SK-N-SH treated with all-trans-retinoic acid at 6 μM for 48 hours (cell line): ENCODE measurements at regions not wholly inside any gene's neighbourhood (a gene's known extent, or its start where the extent isn't known, plus 50 kb on each side); places are given as distances from the start of the nearest gene placed in this dataset.

Experiments
- ATAC-seq: fragments of 200-7000 bp; cut with Tn5 transposase; 3 replicates; pipeline ENCODE4 v1.9.1; 2020; ENCODE audit warnings: mild to moderate bottlenecking, moderate library complexity
- ARNTL ChIP-seq: fragments of 450-650 bp; formaldehyde crosslinking; IDR thresholded peaks from 2 replicates; pipeline ENCODE4 v1.5.0; 2020; ENCODE audit warnings: low read depth, mild to moderate bottlenecking, moderate library complexity, borderline replicate concordance
- BACH2 ChIP-seq: fragments of 250-450 bp; sonication (Bioruptor Pico); IDR thresholded peaks from 2 replicates; pipeline ENCODE4 v1.9.0; 2021; ENCODE audit warnings: mild to moderate bottlenecking, borderline replicate concordance
- CSDC2 ChIP-seq: fragments of 250-450 bp; sonication (Bioruptor Pico); IDR thresholded peaks from 2 replicates; pipeline ENCODE4 v1.5.0; 2020; ENCODE audit warnings: mild to moderate bottlenecking, moderate library complexity
- ESRRG ChIP-seq: fragments of 250-450 bp; sonication (Bioruptor Pico); IDR thresholded peaks from 2 replicates; pipeline ENCODE4 v1.6.1; 2021; ENCODE audit warnings: mild to moderate bottlenecking
- GLIS3 ChIP-seq: fragments of 250-450 bp; sonication (Bioruptor Pico); IDR thresholded peaks from 2 replicates; pipeline ENCODE4 v1.5.0; 2020; ENCODE audit warnings: mild to moderate bottlenecking, moderate library complexity
- ISL1 ChIP-seq: fragments of 250-450 bp; sonication (Bioruptor Pico); IDR thresholded peaks from 2 replicates; pipeline ENCODE4 v2.1.2; 2022; ENCODE audit warnings: mild to moderate bottlenecking, moderate library complexity
- OSR1 ChIP-seq: fragments of 250-450 bp; sonication (Bioruptor Pico); IDR thresholded peaks from 2 replicates; pipeline ENCODE4 v1.8.0; 2022; ENCODE audit warnings: moderate library complexity, mild to moderate bottlenecking, inconsistent platforms
- PATZ1 ChIP-seq: fragments of 250-450 bp; sonication (Bioruptor Pico); IDR thresholded peaks from 2 replicates; pipeline ENCODE4 v1.8.0; 2020; ENCODE audit warnings: mild to moderate bottlenecking, moderate library complexity, borderline replicate concordance
- PPARA ChIP-seq: fragments of 250-450 bp; sonication (Bioruptor Pico); IDR thresholded peaks from 2 replicates; pipeline ENCODE4 v1.5.0; 2020; ENCODE audit warnings: mild to moderate bottlenecking, borderline replicate concordance
- RARB ChIP-seq: fragments of 250-450 bp; sonication (Bioruptor Pico); IDR thresholded peaks from 2 replicates; pipeline ENCODE4 v1.8.0; 2021; ENCODE audit warnings: mild to moderate bottlenecking, moderate library complexity
- TCF4 ChIP-seq: fragments of 250-450 bp; sonication (Bioruptor Pico); IDR thresholded peaks from 2 replicates; pipeline ENCODE4 v1.8.0; 2021; ENCODE audit warnings: mild to moderate bottlenecking, moderate library complexity, borderline replicate concordance
- TOX ChIP-seq: fragments of 250-450 bp; sonication (Bioruptor Pico); IDR thresholded peaks from 2 replicates; pipeline ENCODE4 v1.8.0; 2021; ENCODE audit warnings: mild to moderate bottlenecking, moderate library complexity, borderline replicate concordance
- ZC3H10 ChIP-seq: fragments of 250-450 bp; sonication (Bioruptor Pico); IDR thresholded peaks from 2 replicates; pipeline ENCODE4 v1.5.1; 2021; ENCODE audit warnings: mild to moderate bottlenecking, moderate library complexity
- ZFP3 ChIP-seq: fragments of 250-450 bp; sonication (Bioruptor Pico); IDR thresholded peaks from 2 replicates; pipeline ENCODE4 v1.5.0; 2020; ENCODE audit warnings: mild to moderate bottlenecking, moderate library complexity
- ZFP30 ChIP-seq: fragments of 450-650 bp; formaldehyde crosslinking; IDR thresholded peaks from 2 replicates; pipeline ENCODE4 v1.5.0; 2022; ENCODE audit warnings: mild to moderate bottlenecking, moderate library complexity
- ZNF565 ChIP-seq: fragments of 450-650 bp; formaldehyde crosslinking; conservative IDR thresholded peaks from 2 replicates; pipeline ENCODE4 v1.5.0; 2020; ENCODE audit warnings: low read depth, mild to moderate bottlenecking, moderate library complexity
- ZNF70 ChIP-seq: fragments of 450-650 bp; formaldehyde crosslinking; IDR thresholded peaks from 2 replicates; pipeline ENCODE4 v1.5.0; 2020; ENCODE audit warnings: mild to moderate bottlenecking, moderate library complexity
- ZNF8 ChIP-seq: fragments of 450-650 bp; formaldehyde crosslinking; IDR thresholded peaks from 2 replicates; pipeline ENCODE4 v1.5.0; 2020; ENCODE audit warnings: mild to moderate bottlenecking, moderate library complexity
- TF ChIP-seq, protein P1 (sequence below): fragments of 250-450 bp; sonication (Bioruptor Pico); IDR thresholded peaks from 2 replicates; pipeline ENCODE4 v1.5.0; 2020; ENCODE audit warnings: mild to moderate bottlenecking, moderate library complexity
- TF ChIP-seq, protein P2 (sequence below): fragments of 250-450 bp; sonication (Bioruptor Pico); IDR thresholded peaks from 2 replicates; pipeline ENCODE4 v1.5.1; 2021; ENCODE audit warnings: mild to moderate bottlenecking, moderate library complexity
- TF ChIP-seq, protein P3 (sequence below): fragments of 250-450 bp; sonication (Bioruptor Pico); IDR thresholded peaks from 2 replicates; pipeline ENCODE4 v1.5.1; 2020; ENCODE audit warnings: low read depth, mild to moderate bottlenecking, moderate library complexity
- TF ChIP-seq, protein P4 (sequence below): fragments of 250-450 bp; sonication (Bioruptor Pico); IDR thresholded peaks from 2 replicates; pipeline ENCODE4 v1.8.0; 2021; ENCODE audit warnings: low read depth, mild to moderate bottlenecking, moderate library complexity, borderline replicate concordance

GRCh38 chr6:67748521-67748920, 886.6 kb upstream of the ADGRB3 start:
- no peak for ATAC-seq
- TF ChIP-seq BACH2 (CRISPR knock-in tag) (no peak), ZNF8 (CRISPR knock-in tag) (no peak), PPARA (no peak), ISL1 (CRISPR knock-in tag) (no peak), GLIS3 (no peak), ZFP30 (no peak), ARNTL (CRISPR knock-in tag) (no peak), TCF4 (CRISPR knock-in tag) (no peak), OSR1 (CRISPR knock-in tag) (no peak), ZFP3 (CRISPR knock-in tag) (no peak), PATZ1 (no peak), TOX (CRISPR knock-in tag) (no peak), RARB (CRISPR knock-in tag) (no peak)
- TF ChIP-seq, protein P1, sequence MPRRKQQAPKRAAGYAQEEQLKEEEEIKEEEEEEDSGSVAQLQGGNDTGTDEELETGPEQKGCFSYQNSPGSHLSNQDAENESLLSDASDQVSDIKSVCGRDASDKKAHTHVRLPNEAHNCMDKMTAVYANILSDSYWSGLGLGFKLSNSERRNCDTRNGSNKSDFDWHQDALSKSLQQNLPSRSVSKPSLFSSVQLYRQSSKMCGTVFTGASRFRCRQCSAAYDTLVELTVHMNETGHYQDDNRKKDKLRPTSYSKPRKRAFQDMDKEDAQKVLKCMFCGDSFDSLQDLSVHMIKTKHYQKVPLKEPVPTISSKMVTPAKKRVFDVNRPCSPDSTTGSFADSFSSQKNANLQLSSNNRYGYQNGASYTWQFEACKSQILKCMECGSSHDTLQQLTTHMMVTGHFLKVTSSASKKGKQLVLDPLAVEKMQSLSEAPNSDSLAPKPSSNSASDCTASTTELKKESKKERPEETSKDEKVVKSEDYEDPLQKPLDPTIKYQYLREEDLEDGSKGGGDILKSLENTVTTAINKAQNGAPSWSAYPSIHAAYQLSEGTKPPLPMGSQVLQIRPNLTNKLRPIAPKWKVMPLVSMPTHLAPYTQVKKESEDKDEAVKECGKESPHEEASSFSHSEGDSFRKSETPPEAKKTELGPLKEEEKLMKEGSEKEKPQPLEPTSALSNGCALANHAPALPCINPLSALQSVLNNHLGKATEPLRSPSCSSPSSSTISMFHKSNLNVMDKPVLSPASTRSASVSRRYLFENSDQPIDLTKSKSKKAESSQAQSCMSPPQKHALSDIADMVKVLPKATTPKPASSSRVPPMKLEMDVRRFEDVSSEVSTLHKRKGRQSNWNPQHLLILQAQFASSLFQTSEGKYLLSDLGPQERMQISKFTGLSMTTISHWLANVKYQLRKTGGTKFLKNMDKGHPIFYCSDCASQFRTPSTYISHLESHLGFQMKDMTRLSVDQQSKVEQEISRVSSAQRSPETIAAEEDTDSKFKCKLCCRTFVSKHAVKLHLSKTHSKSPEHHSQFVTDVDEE = no peak
- TF ChIP-seq, protein P2, sequence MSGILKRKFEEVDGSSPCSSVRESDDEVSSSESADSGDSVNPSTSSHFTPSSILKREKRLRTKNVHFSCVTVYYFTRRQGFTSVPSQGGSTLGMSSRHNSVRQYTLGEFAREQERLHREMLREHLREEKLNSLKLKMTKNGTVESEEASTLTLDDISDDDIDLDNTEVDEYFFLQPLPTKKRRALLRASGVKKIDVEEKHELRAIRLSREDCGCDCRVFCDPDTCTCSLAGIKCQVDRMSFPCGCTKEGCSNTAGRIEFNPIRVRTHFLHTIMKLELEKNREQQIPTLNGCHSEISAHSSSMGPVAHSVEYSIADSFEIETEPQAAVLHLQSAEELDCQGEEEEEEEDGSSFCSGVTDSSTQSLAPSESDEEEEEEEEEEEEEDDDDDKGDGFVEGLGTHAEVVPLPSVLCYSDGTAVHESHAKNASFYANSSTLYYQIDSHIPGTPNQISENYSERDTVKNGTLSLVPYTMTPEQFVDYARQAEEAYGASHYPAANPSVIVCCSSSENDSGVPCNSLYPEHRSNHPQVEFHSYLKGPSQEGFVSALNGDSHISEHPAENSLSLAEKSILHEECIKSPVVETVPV (CRISPR knock-in tag) = no peak

DNA sequence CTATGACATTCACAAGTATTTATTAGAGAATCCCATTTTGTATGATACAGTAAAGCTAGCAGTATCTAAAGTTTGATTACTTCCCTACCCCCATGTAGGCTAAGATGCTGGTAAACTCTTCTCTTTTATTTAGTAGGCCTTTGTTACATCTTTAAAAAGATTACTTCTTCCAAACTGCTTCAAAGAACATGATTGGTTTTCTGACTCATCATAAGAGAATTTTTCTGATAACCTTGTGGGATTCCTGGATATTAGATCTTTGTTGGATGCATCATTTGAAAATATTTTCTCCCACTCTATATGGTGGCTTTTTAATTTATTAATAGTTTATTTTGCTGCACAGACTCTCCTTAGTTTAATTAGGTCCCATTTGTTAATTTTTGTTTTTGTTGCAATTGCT, 898.3 kb upstream of the ADGRB3 start:
- ATAC-seq = no peak
- TF ChIP-seq ZNF70 (no peak), ZNF565 (CRISPR knock-in tag) (no peak), OSR1 (CRISPR knock-in tag) (no peak), CSDC2 (CRISPR knock-in tag) (no peak), BACH2 (CRISPR knock-in tag) (no peak)

DNA sequence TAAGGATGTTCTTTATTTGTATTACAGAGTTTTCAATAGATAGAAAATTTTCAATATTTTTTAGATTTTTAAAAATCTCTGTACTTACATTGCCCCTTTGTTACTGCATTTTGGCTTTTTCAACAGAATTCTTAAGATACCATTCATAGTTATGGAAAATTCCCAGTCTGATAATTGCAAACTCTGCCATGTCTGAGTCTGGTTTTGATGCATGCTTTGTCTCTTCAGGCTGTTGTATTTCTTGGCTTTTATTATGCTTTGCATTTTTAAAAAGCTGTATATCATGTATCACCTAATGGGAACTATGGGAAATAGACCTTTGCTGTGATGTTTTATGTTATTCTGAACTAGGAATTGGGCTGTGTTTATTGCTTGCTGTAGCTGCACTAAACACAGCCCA, 898.9 kb upstream of the ADGRB3 start:
- ATAC-seq = no peak
- TF ChIP-seq OSR1 (CRISPR knock-in tag) = no peak

DNA sequence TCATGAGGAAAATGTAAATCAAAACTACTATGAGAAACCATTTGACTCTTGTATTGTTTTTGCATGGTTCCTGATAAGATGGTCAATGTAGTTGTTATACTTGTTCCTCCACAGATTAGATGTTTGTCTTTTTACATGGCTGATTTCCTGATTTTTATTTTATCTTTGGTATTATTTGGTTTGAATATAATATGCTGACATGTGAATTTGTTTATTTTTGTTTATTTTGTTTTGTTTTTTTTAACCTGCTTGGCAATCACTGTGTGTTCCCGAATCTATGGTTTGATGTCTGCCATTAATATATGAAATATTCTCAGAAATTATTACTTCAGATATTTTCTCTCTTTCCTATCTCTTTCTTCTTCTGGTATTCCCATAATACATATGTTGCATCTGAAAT, 899.5 kb upstream of the ADGRB3 start:
- ATAC-seq = no peak
- TF ChIP-seq ARNTL (CRISPR knock-in tag) = no peak
- TF ChIP-seq ZNF8 (CRISPR knock-in tag) = no peak
- no peak for TF ChIP-seq ESRRG
- TF ChIP-seq, protein P3, sequence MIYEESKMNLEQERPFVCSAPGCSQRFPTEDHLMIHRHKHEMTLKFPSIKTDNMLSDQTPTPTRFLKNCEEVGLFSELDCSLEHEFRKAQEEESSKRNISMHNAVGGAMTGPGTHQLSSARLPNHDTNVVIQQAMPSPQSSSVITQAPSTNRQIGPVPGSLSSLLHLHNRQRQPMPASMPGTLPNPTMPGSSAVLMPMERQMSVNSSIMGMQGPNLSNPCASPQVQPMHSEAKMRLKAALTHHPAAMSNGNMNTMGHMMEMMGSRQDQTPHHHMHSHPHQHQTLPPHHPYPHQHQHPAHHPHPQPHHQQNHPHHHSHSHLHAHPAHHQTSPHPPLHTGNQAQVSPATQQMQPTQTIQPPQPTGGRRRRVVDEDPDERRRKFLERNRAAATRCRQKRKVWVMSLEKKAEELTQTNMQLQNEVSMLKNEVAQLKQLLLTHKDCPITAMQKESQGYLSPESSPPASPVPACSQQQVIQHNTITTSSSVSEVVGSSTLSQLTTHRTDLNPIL (CRISPR knock-in tag) = no peak
- TF ChIP-seq ISL1 (CRISPR knock-in tag) = no peak
- no peak for TF ChIP-seq ZNF70
- no peak for TF ChIP-seq ZC3H10
- no peak for TF ChIP-seq TCF4 (CRISPR knock-in tag)
- TF ChIP-seq, protein P4, sequence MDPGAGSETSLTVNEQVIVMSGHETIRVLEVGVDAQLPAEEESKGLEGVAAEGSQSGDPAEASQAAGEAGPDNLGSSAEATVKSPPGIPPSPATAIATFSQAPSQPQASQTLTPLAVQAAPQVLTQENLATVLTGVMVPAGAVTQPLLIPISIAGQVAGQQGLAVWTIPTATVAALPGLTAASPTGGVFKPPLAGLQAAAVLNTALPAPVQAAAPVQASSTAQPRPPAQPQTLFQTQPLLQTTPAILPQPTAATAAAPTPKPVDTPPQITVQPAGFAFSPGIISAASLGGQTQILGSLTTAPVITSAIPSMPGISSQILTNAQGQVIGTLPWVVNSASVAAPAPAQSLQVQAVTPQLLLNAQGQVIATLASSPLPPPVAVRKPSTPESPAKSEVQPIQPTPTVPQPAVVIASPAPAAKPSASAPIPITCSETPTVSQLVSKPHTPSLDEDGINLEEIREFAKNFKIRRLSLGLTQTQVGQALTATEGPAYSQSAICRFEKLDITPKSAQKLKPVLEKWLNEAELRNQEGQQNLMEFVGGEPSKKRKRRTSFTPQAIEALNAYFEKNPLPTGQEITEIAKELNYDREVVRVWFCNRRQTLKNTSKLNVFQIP (CRISPR knock-in tag) = no peak
- no peak for TF ChIP-seq PPARA
- no peak for TF ChIP-seq ZFP30
- TF ChIP-seq PATZ1 = no peak
- TF ChIP-seq, protein P1 = no peak
- TF ChIP-seq OSR1 (CRISPR knock-in tag) = no peak
